ENCODE measurements at regions not wholly inside any gene's neighbourhood (a gene's known extent, or its start where the extent isn't known, plus 50 kb on each side); places are given as distances from the start of the nearest gene placed in this dataset.

- DNase-seq, result no peak
Measured at GRCh38 chr11:79570104-79570503, 129.3 kb upstream of the TENM4 start.

GRCh38 chr11:79564288-79564925 is 123.6 kb upstream of the TENM4 start:
- no peak for DNase-seq

- no peak for DNase-seq
Measured at GRCh38 chr11:79561496-79561895, 120.7 kb upstream of the TENM4 start.

- DNase-seq, result no peak
Measured at GRCh38 chr11:79550809-79551208, 110.0 kb upstream of the TENM4 start.

- no peak for DNase-seq
Measured at GRCh38 chr11:79547256-79547655, 106.4 kb upstream of the TENM4 start.

- DNase-seq, result no peak
Measured at GRCh38 chr11:79546351-79546750, 105.5 kb upstream of the TENM4 start.

- no peak for DNase-seq
Measured at GRCh38 chr11:79544361-79544760, 103.5 kb upstream of the TENM4 start.

- DNase-seq, result no peak
Measured at GRCh38 chr11:79543101-79543500, 102.3 kb upstream of the TENM4 start.

- DNase-seq, result no peak
Measured at GRCh38 chr11:79541466-79541865, 100.6 kb upstream of the TENM4 start.

GRCh38 chr11:79538775-79539174 is 97.9 kb upstream of the TENM4 start:
- DNase-seq, result no peak

GRCh38 chr11:79536155-79536917 is 95.5 kb upstream of the TENM4 start:
- no peak for DNase-seq

- DNase-seq, result no peak
Measured at GRCh38 chr11:79535606-79536005, 94.8 kb upstream of the TENM4 start.

GRCh38 chr11:79525257-79525656 is 84.4 kb upstream of the TENM4 start:
- DNase-seq, result no peak

GRCh38 chr11:79522626-79523025 is 81.8 kb upstream of the TENM4 start:
- DNase-seq, result no peak

- DNase-seq, result no peak
Measured at GRCh38 chr11:79520086-79520485, 79.3 kb upstream of the TENM4 start.

- no peak for DNase-seq
Measured at GRCh38 chr11:79515781-79516180, 75.0 kb upstream of the TENM4 start.

- DNase-seq, result no peak
Measured at GRCh38 chr11:79514695-79515094, 73.9 kb upstream of the TENM4 start.

GRCh38 chr11:79514290-79514689 is 73.5 kb upstream of the TENM4 start:
- no peak for DNase-seq

GRCh38 chr11:79512706-79513469 is 72.1 kb upstream of the TENM4 start:
- no peak for DNase-seq

- DNase-seq, result no peak
Measured at GRCh38 chr11:79510960-79511359, 70.1 kb upstream of the TENM4 start.

- DNase-seq, result no peak
Measured at GRCh38 chr11:79508461-79508860, 67.6 kb upstream of the TENM4 start.

GRCh38 chr11:79507706-79508105 is 66.9 kb upstream of the TENM4 start:
- DNase-seq, result no peak

- no peak for DNase-seq
Measured at GRCh38 chr11:79506734-79507344, 66.0 kb upstream of the TENM4 start.

- no peak for DNase-seq
Measured at GRCh38 chr11:79506124-79506523, 65.3 kb upstream of the TENM4 start.

All from NCI-H1048 (cell line).